ENCODE measurements at regions not wholly inside any gene's neighbourhood (a gene's known extent, or its start where the extent isn't known, plus 50 kb on each side); places are given as distances from the start of the nearest gene placed in this dataset.

DNA sequence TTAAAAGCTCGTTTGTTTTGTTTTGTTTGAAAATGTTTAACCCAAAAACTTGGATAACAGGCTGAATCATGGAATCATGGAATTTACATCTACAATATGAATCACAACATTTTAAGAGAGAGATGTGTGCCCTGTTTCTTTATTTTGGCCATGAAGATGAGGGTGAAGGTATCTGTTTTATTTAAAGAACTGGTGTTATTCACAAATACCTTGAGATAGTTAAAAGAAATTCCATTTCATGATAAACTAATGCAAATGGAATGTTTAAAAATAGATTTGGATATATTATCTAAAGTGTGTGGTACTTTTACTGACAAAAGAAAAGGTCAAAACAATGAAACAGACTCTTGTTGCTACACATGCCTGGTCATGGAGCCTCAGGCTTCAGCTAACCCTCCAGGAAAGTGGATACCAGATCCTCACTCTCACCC, 486.0 kb upstream of the CFAP20DC start:
- TF ChIP-seq, protein P1, sequence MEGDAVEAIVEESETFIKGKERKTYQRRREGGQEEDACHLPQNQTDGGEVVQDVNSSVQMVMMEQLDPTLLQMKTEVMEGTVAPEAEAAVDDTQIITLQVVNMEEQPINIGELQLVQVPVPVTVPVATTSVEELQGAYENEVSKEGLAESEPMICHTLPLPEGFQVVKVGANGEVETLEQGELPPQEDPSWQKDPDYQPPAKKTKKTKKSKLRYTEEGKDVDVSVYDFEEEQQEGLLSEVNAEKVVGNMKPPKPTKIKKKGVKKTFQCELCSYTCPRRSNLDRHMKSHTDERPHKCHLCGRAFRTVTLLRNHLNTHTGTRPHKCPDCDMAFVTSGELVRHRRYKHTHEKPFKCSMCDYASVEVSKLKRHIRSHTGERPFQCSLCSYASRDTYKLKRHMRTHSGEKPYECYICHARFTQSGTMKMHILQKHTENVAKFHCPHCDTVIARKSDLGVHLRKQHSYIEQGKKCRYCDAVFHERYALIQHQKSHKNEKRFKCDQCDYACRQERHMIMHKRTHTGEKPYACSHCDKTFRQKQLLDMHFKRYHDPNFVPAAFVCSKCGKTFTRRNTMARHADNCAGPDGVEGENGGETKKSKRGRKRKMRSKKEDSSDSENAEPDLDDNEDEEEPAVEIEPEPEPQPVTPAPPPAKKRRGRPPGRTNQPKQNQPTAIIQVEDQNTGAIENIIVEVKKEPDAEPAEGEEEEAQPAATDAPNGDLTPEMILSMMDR (IDR thresholded peaks at IDR 0.05) = no peak
- no peak for TF ChIP-seq POLR2A (IDR thresholded peaks at IDR 0.05)
